Posterior cingulate gyrus (tissue), 11 donors: ENCODE measurements at regions not wholly inside any gene's neighbourhood (a gene's known extent, or its start where the extent isn't known, plus 50 kb on each side); places are given as distances from the start of the nearest gene placed in this dataset.
"Not testable (repeated sequence)": the region's sequence is repeated elsewhere in the genome, so short reads cannot be mapped to it uniquely, and the experiment has no call there.

Experiments
- DNase-seq, 10 donors: peaks; one replicate each; pipeline versions ENCODE4 v3.0.0 to v3.0.0-alpha.2; 2020 to 2021; ENCODE audit warnings: mixed read lengths in 3 of 10
- intact Hi-C: fragments of 100-400 bp; cut with DNase I; formaldehyde crosslinking; loops from one replicate; pipeline ENCODE4 v1.15.1; 2023

DNA sequence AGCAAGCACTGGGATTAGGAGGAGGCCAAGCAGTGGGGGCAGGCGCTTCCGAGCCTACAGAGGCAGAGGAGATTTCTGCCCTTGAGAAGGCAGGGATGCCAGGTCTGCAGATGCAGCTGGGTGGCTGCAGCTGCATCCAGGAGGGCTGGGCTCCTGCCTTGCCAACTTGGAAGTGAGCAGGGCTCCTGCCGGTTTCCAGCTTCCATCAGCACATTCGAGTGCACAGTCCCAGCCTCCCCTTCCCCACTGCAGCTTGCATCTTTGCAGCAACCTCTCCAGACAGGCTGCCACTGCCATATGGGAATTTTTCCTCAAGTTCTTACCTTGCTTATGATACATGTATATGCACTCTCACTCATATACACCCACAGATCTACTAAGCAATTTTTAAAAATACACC is 1234.3 kb upstream of the B3GALT2 start:
- intact Hi-C loops: no loop called here

DNA sequence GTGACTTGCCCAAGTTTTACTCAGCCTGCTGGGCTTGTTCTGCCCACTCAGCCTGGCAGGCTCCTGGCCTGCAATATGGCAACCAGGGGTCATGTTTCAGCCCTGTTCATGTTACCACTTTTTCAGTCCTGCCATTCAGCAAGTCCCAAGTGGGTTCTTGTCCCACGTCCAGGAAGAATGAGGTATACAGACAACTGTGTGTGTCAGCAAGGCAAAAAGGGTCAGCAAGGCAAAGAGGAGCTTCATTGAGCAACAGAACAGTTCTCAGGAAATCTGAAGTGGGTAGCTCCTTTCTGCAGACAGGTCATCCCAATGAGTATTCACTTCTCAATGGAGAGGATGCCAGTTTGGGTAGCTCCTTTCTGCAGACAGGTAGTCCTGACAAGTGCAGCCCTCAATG is 1233.3 kb upstream of the B3GALT2 start:
- intact Hi-C loops: no loop called here
- no peak for DNase-seq

More for the DNA sequence above, 1234.3 kb upstream of the B3GALT2 start:
- DNase-seq: peak in 1 of 10 donors; percentile 25

DNA sequence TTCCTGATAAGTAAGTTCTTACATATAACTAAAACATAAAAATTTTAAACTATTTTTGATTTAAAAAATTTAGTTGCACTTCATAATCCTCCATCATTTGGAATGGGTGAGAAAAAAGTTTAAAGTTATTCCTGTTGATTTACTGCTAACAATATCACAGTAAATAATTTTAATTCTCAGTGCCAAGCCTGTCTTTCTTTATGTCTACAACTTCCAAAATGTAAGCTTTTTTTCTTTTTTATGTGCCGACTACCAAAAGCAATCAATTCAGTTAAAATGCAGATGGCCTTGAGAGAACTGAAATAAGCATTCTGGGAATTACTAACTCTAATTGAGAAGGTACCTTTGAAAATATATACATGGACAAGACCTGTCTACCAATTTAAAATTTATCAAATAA is 1224.3 kb upstream of the B3GALT2 start:
- DNase-seq: no peak
- intact Hi-C loops: loop anchor here (1.0 kb wide), 1 partner anchor 47 kb away; no protein-coding TSS in a partner anchor

DNA sequence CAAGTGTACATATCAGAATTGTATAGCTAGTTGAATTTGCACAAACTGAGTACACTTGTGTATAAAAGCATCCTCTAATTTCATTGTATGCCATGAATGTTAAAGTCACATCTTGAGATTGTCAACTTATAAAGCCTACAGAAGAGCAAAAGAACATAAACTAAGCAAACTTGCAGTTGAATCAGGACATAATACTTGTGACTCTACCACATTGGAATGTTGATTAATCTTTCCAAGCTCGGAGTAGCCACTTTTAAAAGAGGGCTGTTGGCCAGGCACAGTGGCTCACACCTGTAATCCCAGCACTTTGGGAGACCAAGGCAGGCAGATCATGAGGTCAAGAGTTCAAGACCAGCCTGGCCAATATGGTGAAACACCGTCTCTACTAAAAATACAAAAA is 1220.8 kb upstream of the B3GALT2 start:
- intact Hi-C loops, DNase-seq: not testable (repeated sequence)

DNA sequence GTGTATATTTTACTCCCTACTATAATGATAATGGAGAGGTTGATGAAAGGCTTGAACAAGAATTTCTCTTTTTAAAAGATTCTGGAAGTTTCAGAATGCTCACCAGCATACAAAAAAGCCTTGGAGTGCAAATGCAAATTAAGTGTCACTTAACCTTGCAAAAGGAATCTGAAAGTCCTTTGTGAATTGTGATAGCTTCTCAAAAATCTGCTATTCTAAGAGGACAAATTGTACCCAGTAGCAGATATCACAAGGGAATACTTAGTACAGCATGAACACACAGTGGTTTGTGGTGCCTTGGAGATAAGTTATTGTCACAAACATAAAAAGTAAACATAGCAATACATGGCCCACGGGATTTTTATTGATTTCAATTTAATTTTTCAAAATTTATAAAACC is 1208.3 kb upstream of the B3GALT2 start:
- intact Hi-C loops: no loop called here
- DNase-seq: no peak

DNA sequence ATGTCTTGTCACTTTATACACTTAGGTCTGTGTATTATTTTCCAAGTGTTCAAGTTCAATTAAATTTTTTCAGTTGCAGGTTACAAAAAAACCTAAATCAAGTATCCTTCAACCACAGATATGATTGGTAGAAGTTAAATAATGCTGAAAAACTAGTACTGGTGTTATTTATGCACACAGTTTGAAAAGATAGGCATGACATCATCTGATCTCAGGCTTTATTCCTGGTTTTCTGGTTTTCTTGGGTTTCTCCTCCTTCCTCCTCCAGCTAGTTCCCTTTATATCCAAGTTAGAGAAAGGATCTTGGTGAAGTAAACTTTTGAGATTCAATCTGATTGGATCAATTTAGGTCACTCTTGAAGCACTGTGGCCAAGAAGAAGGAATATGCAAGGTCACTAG is 1201.1 kb upstream of the B3GALT2 start:
- intact Hi-C loops: no loop called here

DNA sequence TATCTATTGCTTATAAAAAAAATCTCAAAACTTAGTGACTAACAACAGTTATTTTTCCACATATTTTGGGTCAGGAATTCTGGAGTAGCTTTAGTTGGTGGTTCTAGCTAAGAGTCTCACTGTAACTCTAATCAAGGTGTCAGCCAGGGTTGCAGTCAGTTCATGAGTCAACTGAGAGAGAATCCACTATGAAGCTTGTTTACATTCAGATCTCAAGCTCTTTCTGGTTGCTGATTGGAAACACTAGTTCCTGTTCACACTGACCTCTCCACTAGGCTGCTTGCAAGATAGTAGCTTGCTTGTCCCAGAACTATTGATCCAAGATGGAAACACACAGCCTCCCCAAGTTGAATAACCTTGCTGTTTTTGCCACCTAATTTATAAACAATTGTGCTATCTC is 1192.1 kb upstream of the B3GALT2 start:
- intact Hi-C loops: no loop called here
- no peak for DNase-seq

More for the DNA sequence above, 1201.1 kb upstream of the B3GALT2 start:
- DNase-seq: no peak

DNA sequence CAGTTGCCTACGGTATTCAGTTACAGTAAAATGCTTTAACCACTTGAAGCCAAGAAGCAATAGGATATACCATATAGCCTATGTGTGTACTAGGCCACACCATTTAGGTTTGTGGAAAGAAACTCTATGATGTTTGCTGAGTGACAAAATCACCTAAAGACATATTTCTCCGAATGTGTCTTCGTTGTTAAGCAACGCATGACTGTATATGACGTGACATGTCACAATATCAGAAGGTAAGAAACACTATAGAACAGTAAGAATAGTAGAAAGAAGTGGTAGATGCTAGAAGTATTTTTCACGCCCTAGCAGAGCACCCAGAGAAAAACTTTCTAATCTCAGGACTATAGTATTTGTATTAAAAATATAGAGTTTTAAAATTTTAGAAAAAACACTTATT is 1188.2 kb upstream of the B3GALT2 start:
- intact Hi-C loops: no loop called here
- DNase-seq: no peak

DNA sequence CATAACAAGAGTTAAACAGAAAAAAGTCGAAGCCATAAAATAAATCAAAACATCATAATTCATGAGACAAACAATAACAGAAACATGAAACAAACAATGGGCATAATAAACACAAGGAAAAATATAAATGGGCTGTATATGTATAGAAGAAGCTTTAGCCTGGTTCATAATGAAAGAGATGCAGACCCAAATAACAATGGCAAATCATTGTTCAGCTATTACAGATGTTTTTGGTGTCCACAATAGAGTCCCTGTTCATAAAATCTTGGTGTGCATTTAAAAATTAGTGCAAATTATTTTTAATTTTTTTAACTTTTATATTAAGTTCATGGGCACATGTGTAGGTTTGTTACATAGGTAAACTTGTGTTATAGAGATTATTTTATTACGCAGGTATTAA is 1185.9 kb upstream of the B3GALT2 start:
- intact Hi-C loops: no loop called here
- DNase-seq: no peak

DNA sequence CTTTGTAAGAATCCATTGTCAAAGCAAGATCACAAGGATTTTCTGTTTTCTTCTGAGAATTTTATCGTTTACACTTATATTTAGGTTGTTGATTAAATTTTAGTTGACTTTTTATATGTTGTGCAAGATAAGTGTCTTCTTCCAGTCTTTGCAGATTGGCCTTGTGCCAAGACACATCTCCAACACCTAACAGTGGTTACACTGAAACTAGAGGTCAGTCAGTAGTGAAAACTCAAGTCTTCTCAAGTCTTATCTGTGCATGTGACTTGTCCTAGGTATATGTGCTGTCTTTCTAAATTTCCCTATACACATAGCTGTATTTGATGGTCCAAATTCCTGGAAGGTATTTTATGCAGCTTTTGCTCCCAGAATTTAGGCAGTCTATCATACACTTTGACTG is 1183.2 kb upstream of the B3GALT2 start:
- intact Hi-C loops: no loop called here
- no peak for DNase-seq

DNA sequence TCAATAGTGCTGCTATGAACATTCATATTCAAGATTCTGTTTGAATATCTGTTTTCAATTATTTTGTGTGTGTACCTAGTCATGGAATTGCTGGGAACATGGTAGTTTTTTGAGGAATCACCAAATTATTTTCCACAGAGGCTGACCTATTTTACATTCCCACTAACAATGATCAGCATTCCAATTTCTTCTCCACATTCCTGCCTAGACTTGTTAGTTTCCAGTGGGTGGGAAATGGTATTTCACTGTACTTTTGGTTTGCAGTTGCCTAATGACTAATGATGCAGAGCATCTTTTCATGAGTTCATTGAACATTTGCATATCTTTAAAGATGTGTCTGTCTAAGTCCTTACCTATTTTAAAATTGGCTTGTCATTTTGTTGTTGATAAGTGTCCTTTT is 1182.6 kb upstream of the B3GALT2 start:
- intact Hi-C loops: no loop called here
- no peak for DNase-seq

DNA sequence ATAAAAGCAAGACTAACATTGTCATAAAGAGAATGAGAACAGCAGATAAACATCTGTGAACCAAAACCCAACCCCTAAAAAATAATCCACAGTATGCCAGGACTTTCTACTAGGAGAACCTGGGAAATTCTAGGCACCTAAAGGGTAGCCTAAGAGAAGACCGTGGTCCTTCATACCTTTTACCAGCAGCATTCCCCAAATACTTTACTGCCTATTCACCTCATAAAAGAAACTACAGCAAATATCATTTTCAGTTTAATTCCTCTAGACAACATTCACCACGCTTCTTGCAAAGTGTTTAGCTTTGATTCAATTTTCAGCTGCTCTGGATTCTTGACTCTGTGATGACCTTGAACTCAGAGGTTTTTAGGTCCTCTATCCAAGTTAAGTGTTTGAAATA is 1180.7 kb upstream of the B3GALT2 start:
- intact Hi-C loops: no loop called here

DNA sequence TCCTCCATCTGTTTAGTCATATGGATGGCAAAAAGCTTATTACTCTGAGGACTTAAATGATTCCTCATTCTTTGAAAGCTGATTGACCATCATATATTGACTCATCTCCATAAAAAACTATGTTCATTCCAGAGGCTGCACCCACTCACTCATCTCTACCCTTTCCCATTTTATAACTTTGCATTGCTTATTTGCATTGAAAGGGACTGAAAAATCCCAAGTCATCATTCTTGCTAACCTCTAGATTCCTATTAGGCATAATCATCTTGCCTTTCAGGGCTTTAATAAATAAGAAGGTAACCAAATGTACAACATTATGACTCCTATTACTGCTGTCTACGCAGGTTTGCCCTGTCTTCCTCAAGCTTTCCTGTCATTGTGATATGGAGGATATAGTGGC is 1180.3 kb upstream of the B3GALT2 start:
- no peak for DNase-seq
- intact Hi-C loops: no loop called here

More for the DNA sequence above, 1180.7 kb upstream of the B3GALT2 start:
- no peak for DNase-seq

DNA sequence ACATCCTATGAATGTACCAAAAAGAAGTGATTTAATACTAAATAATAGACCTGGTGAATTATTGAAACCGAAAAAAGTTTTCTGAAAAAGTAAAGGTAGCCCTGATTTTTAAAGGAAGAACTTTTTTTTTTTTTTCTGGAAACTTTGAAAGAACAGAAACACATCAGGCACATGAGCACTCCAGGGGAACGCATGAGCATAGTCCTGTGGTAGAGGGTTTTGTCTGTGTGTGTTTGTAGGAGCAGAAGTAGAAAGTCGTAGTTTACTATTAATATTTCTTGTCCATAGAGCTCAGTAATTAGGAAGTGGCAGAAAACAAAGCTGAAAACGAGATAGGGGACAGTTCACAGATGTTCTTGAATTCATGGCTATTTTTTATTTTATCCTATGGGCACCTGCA is 1175.9 kb upstream of the B3GALT2 start:
- DNase-seq: no peak
- intact Hi-C loops: no loop called here

DNA sequence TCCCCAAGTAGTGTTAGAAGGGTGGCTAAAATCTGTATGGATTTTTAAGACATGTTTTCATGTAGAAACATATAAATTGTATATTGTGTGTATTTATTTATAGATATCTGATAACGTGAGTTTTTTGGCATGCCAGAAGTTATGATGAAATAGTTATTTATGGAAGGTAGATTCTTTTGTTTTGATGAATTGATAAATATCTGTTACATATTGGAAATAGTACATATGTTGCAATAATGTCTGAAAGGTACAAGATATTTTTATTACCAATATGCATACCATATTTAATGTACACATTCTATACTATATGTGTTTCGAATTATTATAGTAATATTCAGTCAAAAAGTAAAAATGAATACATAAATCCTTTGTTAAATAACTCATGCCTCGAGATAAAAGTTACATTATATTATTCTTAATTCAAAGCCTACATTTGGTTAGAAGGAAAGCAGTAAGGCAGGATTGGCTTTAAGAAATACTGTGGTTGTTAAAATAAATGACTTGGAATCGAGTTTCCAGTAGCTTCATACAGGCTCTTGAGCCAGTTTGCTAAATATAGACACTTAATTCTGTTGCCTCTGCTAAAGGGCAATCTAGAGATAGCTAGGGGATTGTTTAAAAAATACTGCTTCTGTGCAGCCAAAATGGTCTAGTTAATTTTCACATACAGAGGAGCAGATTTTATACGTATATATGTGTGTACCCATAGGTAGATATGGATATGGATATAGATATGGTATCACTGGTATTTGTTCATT is 1175.1 kb upstream of the B3GALT2 start:
- intact Hi-C loops: no loop called here
- no peak for DNase-seq

DNA sequence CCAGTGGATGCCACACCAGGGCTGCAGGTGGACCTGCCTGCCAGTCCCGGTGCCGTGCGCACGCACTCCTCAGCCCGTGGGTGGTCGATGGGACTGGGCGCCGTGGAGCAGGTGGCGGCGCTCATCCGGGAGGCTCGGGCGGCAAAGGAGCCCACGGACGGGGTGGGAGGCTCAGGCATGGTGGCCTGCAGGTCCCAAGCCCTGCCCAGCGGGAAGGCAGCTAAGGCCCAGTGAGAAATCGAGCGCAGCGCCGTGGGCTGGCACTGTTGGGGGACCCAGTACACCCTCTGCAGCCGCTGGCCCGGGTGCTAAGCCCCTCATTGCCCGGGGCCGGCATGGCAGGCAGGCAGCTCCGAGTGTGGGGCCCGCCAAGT is 1171.8 kb upstream of the B3GALT2 start:
- intact Hi-C loops: no loop called here
- DNase-seq: peak in 3 of 10 donors; percentile 47 to 75 (median 60)

DNA sequence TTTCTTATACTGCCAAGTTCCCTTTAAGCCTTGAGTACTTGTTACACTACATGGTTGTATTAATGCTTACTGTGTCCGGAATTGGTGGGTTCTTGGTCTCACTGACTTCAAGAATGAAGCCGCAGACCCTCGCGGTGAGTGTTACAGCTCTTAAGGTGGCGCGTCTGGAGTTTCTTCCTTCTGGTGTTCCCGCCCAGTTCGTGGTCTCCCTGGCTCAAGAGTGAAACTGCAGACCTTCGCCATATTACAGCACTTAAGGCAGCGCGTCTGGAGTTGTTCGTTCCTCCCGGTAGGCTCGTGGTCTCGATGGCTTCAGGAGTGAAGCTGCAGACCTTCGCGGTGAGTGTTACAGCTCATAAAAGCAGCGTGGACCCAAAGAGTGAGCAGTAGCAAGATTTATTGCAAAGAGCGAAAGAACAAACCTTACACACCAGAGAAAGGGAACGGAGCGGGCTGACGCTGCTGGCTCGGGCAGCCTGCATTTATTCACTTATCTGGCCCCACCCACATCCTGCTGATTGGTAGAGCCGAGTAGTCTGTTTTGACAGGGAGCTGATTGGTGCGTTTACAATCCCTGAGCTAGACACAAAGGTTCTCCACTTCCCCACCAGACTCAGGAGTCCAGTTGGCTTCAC is 1171.3 kb upstream of the B3GALT2 start:
- DNase-seq: peak in 1 of 10 donors; percentile 39

DNA sequence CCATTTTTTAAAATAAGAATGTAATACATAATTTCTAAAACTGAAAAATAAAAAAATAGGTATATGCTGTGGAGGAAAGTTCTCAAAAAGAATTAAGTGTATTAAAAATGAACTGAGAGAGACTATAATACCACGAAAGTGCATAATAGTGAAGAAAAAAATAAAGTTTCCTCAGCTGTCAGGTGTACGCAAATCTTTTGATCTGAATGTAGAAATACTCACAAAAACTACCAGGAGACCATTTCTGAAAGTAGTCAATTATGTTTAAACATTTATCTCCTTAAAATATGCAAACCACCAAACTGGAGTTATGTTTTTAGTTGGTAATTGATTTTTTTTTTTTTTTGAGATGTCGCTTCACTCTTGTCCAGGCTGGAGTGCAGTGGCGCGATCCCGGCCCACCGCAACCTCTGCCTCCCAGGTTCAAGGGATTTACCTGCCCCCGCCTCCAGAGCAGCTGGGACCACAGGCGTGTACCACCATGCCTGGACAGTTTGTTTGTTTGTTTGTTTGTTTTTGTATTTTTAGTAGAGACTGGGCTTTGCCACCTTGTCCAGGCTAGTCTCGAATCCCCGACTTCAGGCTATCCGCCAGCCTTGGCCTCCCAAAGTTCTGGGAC is 1169.2 kb upstream of the B3GALT2 start:
- peak in 2 of 10 donors; percentile 45 to 63 for DNase-seq
- intact Hi-C loops: no loop called here

More for the DNA sequence above, 1171.3 kb upstream of the B3GALT2 start:
- intact Hi-C loops: not testable (repeated sequence)

DNA sequence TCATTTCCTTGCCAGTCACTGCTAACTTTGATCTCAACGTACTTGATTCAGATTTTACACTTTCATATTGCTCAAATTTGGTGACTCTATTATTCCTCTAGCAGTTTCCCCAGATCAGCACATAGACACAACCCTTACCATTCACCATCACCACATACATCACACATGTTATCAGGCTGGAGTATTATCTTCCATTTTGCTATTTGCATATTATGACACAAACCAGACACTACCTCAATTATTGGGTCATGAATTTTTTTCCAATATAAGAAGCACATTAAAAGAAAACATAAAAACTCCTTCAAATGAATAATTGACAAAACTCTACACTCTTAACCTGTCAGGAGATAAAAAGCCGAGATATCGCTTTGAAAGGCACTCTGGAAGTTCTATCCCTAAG is 1166.7 kb upstream of the B3GALT2 start:
- no peak for DNase-seq
- intact Hi-C loops: no loop called here

DNA sequence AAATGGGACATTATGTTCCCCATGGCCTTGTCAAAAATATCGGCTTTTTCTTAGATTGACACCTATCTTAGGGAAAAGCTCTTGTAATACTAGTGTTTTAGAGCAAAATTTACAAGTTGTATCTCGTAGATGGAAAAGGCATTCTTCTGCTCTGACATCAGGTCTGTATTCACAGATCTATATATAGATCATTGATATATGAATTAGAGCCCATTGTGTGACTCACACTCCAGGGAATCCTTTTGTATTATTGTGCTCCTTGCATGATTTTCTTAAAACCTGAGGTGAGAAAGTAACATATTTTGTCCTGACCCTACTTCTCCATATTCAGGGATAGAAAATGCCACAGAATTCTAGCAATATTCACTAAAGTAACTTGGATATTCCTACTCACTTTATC is 1160.8 kb upstream of the B3GALT2 start:
- DNase-seq: no peak
- intact Hi-C loops: no loop called here

DNA sequence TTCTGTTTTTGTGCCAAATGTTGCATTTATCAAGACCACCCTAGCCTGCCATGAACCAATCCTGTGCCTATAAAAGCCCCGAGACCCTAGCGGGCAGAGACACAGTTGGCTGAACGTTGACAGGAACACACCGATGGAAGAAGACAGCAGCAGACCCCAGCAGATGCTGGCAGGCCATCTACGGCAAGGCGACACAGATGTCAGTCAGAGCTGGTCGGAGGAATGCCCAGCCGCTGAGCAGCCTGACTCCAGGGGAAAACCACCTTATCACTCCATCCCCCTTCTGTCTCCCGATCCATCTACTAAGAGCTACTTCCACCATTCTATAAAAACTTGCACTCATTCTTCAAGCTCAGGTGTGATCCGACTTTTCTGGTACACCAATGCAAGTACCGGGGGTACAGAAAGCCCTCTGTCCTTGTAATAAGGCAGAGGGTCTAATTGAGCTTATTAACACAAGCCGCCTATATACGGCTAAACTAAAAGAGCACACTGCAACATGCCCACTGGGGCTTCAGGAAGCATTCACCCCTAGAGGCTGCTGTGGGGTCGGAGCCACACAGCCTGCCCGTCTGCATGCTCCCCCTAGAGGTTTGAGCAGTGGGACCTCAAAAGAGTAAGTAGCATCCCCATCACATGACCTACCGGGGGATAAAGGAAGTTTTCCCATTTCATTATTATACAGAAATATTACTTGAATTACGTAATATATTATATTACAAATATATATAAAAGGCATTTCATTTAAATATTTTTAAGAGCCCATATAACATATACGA is 1156.3 kb upstream of the B3GALT2 start:
- intact Hi-C loops: no loop called here
- peak in 1 of 10 donors; percentile 56 for DNase-seq
